ENCODE measurements at regions not wholly inside any gene's neighbourhood (a gene's known extent, or its start where the extent isn't known, plus 50 kb on each side); places are given as distances from the start of the nearest gene placed in this dataset.
"Not testable (repeated sequence)": the region's sequence is repeated elsewhere in the genome, so short reads cannot be mapped to it uniquely, and the experiment has no call there.

- H3K27ac ChIP-seq = no peak overlapping the region
- TF ChIP-seq ZFX (IDR thresholded peaks at IDR 0.05; ENCODE audit: borderline replicate concordance) = no peak
- no peak for TF ChIP-seq CTCF (IDR thresholded peaks at IDR 0.05)
These were observed 419.2 kb downstream of the NR4A2 start for GRCh38 chr2:155913356-155913755.

GRCh38 chr2:155908567-155908966 is 424.0 kb downstream of the NR4A2 start:
- no peak overlapping the region for H3K27ac ChIP-seq
- TF ChIP-seq ZFX (IDR thresholded peaks at IDR 0.05; ENCODE audit: borderline replicate concordance) (no peak), CTCF (IDR thresholded peaks at IDR 0.05) (no peak)

- TF ChIP-seq CTCF (IDR thresholded peaks at IDR 0.05) (no peak), ZFX (IDR thresholded peaks at IDR 0.05; ENCODE audit: borderline replicate concordance) (no peak)
- no peak overlapping the region for H3K27ac ChIP-seq
These were observed 425.3 kb downstream of the NR4A2 start for GRCh38 chr2:155907211-155907610.

GRCh38 chr2:155905657-155906056 is 426.9 kb downstream of the NR4A2 start:
- H3K27ac ChIP-seq = no peak overlapping the region
- TF ChIP-seq ZFX (IDR thresholded peaks at IDR 0.05; ENCODE audit: borderline replicate concordance) (no peak), CTCF (IDR thresholded peaks at IDR 0.05) (no peak)

GRCh38 chr2:155904720-155905119 is 427.8 kb downstream of the NR4A2 start:
- no peak overlapping the region for H3K27ac ChIP-seq
- TF ChIP-seq CTCF (IDR thresholded peaks at IDR 0.05) (no peak), ZFX (IDR thresholded peaks at IDR 0.05; ENCODE audit: borderline replicate concordance) (no peak)

- TF ChIP-seq ZFX (IDR thresholded peaks at IDR 0.05; ENCODE audit: borderline replicate concordance) (no peak), CTCF (IDR thresholded peaks at IDR 0.05) (no peak)
- H3K27ac ChIP-seq = no peak overlapping the region
These were observed 429.9 kb downstream of the NR4A2 start for GRCh38 chr2:155902635-155903034.

GRCh38 chr2:155895016-155895415 is 437.5 kb downstream of the NR4A2 start:
- TF ChIP-seq CTCF (IDR thresholded peaks at IDR 0.05) (no peak), ZFX (IDR thresholded peaks at IDR 0.05; ENCODE audit: borderline replicate concordance) (no peak)
- no peak overlapping the region for H3K27ac ChIP-seq

- not testable (repeated sequence) for H3K27ac ChIP-seq
These were observed 452.1 kb downstream of the NR4A2 start for GRCh38 chr2:155880382-155880781.

GRCh38 chr2:155879900-155880299 is 452.6 kb downstream of the NR4A2 start:
- H3K27ac ChIP-seq = not testable (repeated sequence)
